ENCODE measurements at regions not wholly inside any gene's neighbourhood (a gene's known extent, or its start where the extent isn't known, plus 50 kb on each side); places are given as distances from the start of the nearest gene placed in this dataset.
"Not testable (repeated sequence)": the region's sequence is repeated elsewhere in the genome, so short reads cannot be mapped to it uniquely, and the experiment has no call there.

DNA sequence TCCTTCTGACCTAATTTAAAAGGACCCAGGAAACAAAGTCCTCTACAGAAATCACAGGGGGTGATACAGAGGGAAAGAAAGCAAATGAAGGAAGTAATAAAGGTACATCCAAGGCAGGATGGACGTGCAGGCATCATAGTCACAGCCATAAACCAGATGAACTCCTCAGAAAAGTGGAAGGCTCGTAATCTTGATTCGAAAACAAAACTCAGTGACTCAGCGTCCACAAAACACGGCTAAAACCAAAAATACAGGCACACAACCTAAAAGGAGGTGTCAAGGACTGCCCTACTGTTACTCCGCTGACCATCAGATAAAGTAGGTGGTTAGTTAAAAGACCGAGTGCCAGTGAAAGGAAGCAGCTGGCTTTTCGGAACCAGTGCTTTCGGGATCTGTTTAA, 81.5 kb downstream of the TRIM69 start:
- H3K27ac ChIP-seq = not testable (repeated sequence)

DNA sequence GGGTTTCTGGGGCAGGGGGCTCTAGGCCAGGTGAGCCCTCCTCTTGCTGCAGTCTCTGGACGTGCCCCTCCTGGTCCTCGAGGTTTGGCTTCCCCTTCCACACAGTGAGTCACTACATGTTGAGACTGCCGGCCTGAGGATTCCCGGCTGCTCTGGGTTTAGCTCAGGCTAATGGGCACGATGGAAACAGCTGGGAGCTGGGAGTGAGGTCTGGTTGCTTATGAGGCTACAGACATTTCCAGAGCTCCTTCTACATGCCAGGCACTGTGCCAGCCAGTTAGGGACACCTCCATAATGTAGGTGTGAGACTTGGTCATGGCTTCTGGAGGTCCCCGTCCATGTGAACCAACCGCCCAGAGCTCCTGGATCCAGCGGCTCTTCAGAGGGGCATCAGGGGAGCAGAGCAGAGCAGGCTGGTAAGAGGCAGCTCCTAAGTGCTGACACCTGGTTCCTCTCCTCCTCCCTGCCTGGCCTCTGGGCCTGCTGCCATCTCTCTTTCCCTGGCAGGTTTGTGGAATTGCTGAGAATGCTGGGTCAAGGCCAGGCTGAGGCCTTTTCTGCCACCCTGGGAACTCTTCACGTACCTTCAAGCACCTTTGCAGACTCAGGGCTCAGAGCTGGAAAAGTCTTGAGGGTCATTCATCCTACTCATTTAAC, 83.1 kb downstream of the TRIM69 start:
- H3K27ac ChIP-seq = peak overlapping the region; percentile 4; the same call in 1 of the 2 replicates

GRCh38 chr15:44820535-44820934, 84.2 kb downstream of the TRIM69 start:
- not testable (repeated sequence) for H3K27ac ChIP-seq

DNA sequence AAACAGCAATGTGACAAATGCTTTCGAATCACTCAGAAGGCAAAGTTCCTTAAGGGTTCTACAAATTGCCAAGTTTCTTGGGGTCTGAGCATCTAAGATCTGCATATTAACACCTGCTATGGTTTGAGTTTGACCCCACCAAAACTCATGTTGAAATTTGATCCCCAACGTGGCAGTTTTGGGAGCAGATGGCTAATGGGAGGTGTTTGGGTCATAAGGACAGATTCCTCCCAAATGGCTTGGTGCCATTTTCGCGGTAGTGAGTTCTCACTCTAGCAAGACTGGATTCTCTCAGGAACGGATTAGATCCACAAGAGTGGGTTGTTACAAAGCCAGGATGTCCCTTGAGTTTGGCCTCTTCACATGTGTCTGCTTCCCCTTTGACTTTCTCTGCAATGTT, 84.6 kb downstream of the TRIM69 start:
- not testable (repeated sequence) for H3K27ac ChIP-seq

DNA sequence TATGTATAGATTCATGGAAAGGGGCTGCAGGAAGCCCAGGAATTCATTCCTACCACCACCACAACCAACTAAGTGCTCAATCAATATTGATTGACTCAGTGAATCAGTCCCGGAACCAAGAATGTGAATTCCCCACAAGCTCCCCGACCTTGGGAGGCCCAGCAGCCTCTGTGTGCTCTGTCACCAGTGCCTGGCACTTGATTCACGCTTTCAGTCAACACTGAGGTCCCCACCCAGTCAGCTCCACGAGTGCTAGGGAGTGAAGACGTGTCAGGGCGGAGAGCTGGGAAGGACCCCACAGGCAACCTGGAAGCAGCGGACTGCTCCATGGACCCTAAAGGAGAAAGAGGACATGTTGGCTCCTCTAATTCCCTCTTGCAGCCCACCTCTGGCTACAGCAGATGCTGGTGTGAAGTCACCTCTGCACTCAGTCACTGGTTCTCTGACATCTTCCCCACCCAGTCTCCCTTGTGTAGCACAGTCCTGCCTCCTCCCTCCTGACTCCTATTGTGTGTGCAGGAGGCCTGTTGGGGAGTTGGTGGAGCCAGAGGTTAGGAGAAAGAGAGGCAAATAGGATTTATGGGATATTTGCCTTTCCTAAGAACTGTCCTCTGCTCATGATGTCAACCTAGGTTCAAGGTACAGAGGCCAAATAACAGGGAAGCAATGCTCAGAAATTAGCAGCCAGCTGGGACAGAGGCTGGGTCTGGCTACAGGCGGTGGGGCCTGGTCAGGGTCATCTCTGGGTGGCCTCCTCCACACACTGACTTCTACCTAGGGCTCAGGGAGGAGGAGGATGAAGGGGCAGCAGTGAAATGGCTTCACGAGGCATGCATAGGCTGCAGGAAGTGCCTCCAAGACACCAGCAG, 88.2 kb downstream of the TRIM69 start:
- not testable (repeated sequence) for H3K27ac ChIP-seq

DNA sequence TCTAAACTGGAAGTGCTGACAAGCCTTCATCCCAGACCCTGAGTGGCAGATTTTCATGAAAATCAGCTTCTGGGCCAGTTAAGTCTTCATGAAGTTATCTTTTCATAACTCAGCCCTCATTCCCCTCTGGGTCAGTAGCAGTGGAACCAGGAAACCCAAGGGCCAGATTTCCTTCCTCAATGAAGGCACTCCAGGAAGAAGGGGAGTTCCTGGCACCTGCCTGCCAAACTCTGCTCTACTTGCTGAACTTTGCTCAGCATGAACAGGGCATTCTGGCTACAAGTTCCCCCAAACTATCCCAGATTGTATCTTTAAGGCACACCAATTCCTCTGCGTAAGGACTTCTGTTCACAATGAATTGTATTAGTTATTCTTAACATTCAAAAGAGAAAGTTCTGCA, 90.3 kb downstream of the TRIM69 start:
- not testable (repeated sequence) for H3K27ac ChIP-seq

DNA sequence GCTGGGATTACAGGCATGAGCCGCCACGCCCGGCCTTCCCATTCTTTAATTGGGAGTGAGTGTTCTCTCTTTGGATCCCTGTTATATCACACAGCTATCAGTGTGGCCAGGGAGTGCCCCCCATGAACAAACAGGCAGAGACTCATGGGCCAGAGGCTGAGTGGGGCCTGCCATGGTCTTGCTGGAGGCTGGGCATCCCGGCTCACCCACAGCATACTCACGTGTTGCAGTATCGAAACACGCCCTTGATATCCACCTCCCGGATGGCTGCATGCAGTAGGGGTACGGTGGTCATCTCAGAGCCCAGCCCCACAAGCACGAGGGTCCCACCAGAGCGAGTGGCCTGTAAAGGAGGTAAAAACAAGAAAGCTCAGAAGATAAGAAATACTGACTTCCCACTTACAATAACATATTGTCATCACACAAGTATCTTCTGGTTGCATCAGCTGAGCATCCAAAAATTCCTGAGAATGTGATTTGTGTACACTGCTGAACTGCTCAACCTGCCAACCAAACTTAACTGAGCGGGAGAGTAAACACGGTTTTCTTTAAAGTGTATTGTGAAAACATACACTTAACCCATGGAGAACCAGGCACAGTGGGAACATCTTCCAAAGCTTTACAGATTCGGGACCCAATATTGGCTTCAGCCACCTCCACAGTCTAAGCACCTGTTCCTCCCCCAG, 92.0 kb downstream of the TRIM69 start:
- H3K27ac ChIP-seq = peak overlapping the region; percentile 56

GRCh38 chr15:44829150-44829549, 92.8 kb downstream of the TRIM69 start:
- not testable (repeated sequence) for H3K27ac ChIP-seq

GRCh38 chr15:44830692-44831408, 94.5 kb downstream of the TRIM69 start:
- not testable (repeated sequence) for H3K27ac ChIP-seq

GRCh38 chr15:44831409-44831741, 95.0 kb downstream of the TRIM69 start:
- not testable (repeated sequence) for H3K27ac ChIP-seq

GRCh38 chr15:44832133-44832532, 95.8 kb downstream of the TRIM69 start:
- not testable (repeated sequence) for H3K27ac ChIP-seq

DNA sequence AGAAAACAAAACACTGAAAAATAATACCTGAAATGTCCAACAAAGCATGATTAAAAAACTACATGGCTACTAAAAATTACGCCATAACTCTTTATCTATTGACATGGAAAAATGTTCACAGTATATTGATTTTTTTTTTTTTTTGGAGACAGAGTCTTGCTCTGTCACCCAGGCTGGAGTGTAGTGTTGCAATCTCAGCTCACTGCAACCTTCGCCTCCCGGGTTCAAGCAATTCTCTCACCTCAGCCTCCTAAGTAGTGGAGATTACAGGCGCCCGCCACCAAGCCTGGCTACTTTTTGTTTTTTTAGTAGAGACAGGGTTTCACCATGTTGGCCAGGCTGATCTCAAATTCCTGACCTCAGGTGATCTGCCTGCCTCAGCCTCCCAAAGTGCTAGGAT, 96.8 kb downstream of the TRIM69 start:
- not testable (repeated sequence) for H3K27ac ChIP-seq

DNA sequence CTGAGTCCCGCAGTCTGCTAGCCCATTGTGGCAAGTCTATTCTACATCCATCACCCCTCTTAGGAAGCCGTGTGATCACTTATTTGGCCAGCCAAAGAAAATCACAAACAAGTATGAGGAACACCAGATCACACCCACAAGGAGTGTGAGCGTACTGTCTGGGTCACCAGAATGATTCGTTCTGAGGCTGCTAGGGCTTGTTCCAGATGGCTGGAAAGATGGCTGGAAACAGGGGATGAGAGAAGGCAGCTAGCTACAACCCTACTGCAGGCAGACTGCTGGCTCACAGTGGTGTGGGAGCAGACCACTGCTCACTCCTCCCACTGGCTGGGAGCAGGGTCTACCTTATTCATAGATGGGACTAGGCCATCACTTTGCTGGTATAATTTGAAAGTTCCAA, 97.4 kb downstream of the TRIM69 start:
- not testable (repeated sequence) for H3K27ac ChIP-seq

- H3K27ac ChIP-seq = not testable (repeated sequence)
Measured at GRCh38 chr15:44835082-44835481, 98.8 kb downstream of the TRIM69 start.

DNA sequence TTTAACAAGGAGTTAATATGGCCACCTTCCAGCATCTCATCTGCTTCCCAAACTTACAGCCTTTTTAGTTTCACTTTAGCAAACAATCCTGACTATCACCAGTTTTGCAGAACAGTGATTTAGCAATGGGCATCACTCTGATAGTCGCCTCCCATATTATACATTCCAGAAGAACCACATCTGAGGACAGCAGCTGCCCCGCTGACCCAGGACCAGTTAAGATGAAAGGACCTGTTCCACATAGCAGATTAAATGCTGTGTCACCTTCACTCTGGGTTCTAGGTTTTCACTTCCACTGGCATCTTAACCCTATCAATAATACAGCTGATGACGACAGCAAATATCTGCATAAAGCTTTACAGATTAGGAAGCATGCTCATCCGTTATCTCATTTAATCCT, 99.8 kb downstream of the TRIM69 start:
- no peak for TF ChIP-seq CTCF (conservative IDR thresholded peaks at IDR 0.05)
- no peak overlapping the region for H3K27ac ChIP-seq

- not testable (repeated sequence) for H3K27ac ChIP-seq
Measured at GRCh38 chr15:44838929-44839328, 102.6 kb downstream of the TRIM69 start.

- H3K27ac ChIP-seq = not testable (repeated sequence)
Measured at GRCh38 chr15:44841762-44842161, 105.4 kb downstream of the TRIM69 start.

DNA sequence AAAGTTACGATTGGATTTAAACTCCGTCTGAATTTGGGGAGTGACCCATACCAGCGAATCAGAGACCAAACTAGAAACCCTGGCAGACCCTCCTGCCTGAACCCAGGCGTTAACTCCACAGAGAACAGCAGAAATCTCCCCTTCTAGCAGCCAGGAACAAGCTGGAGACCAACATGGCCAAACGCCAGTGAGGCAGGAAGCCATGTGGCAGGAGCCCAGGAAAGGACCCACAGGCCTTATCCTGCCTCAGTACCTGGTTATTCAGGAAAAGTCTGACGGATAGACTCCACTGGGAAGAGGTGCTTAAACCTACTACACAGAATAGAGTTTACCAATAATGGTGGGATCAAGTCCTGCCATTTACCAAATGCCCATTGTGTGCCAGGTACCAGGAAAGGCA, 106.6 kb downstream of the TRIM69 start:
- H3K27ac ChIP-seq = not testable (repeated sequence)

DNA sequence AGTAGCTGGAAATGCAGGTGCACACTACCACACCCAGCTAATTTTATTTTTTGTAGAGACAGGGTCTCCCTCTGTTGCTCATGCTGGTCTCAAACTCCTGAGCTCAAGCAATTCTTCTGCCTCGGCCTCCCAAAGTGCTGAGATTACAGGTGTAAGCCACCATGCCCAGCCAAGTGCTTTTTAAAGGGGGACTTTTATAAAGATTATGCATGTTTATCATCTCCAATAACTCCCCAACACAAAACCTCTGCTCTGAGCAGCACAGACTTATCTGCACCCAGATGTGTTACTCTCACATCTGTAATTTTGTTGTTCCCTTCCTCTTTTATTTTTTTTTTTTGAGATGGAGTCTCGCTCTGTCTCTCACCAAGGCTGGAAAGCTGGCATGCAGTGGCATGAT, 108.6 kb downstream of the TRIM69 start:
- not testable (repeated sequence) for H3K27ac ChIP-seq

- H3K27ac ChIP-seq = not testable (repeated sequence)
Measured at GRCh38 chr15:44846156-44846555, 109.8 kb downstream of the TRIM69 start.

GRCh38 chr15:44847555-44847954, 108.9 kb upstream of the TERB2 start:
- not testable (repeated sequence) for H3K27ac ChIP-seq

Data from VCaP (cell line).